Activated gamma-delta T cell treated with anti-CD3 and anti-CD28 coated beads, Interleukin-2, amount 50 U/mL, for 16 hours (primary cell): ENCODE measurements at regions not wholly inside any gene's neighbourhood (a gene's known extent, or its start where the extent isn't known, plus 50 kb on each side); places are given as distances from the start of the nearest gene placed in this dataset.

ENCODE experiments used
- DNase-seq: peaks from one replicate; pipeline ENCODE4 v3.0.0-alpha.2; 2020; ENCODE audit warnings: low read depth

DNA sequence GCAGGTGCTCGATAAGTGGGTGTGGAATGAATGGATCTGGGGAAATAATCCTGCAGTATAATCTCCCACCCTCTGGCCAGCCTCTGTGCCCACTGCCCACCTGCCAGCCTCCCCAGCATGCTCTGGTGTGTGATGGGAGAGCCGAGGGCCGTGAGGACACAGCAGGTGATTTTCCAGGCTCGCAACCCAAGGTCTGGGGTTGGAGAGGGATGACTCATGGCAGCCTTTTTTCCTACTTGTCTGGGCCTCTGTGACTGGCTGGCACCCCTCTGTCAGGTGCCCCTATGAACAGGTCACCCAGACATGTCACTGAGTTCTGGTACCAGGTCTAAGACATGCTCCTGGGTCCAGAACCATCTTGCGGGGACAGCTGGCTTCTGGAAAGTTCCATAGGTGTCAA, 385.7 kb upstream of the TNRC6C start:
- no peak for DNase-seq

GRCh38 chr17:77577491-77577890, 381.0 kb upstream of the TNRC6C start:
- no peak for DNase-seq

GRCh38 chr17:77579131-77579530, 379.4 kb upstream of the TNRC6C start:
- no peak for DNase-seq

GRCh38 chr17:77579682-77580081, 378.8 kb upstream of the TNRC6C start:
- no peak for DNase-seq

GRCh38 chr17:77580531-77581270, 377.8 kb upstream of the TNRC6C start:
- DNase-seq: no peak

DNA sequence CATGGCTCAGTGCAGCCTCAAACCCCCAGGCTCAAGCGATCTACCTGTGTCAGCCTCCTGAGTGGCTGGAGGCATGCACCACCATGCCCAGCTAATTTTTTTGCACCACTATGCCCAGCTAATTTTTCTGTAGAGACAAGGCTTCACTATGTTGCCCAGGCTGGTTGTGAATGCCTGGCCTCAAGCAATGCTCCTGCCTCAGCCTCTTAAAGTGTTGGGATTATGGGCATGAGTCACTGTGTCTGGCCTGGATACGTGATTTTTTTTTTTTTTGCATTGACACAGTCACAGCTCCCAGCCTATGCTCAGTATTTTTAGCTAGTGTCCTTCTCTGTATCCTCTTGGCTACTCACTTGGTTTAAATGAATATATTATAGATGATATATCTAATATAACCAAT, 377.0 kb upstream of the TNRC6C start:
- DNase-seq: no peak

DNA sequence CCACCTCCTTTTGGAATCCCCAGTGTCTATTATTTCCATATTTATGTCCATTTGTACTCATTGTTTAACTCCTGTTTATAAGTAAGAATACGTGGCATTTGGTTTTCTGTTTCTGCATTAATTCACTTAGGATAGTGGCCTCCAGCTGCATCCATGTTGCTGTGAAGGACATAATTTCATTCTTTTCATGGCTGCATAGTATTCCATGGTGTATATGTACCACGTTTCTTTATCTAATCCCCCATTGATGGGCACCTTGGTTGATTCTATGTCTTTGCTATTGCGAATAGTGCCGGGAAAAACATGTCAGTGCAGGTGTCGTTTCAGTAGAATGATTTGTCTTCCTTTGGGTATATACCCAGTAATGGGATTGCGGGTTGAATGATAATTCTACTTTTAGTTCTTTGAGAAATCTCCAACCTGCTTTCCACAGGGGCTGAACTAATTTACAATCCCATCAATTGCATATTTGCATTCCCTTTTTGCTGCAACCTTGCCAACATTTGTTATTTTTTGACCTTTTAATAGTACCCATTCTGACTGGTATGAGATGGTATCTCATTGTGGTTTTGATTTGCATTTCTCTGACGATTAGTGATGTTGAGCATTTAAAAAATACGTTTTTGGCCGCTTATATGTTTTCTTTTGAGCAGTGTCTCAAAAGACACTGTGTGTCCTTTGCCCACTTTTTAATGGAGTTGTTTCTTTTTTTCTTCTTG, 373.2 kb upstream of the TNRC6C start:
- DNase-seq: no peak

GRCh38 chr17:77590951-77591735, 367.4 kb upstream of the TNRC6C start:
- no peak for DNase-seq

- no peak for DNase-seq
Measured at GRCh38 chr17:77592106-77592865, 366.2 kb upstream of the TNRC6C start.

DNA sequence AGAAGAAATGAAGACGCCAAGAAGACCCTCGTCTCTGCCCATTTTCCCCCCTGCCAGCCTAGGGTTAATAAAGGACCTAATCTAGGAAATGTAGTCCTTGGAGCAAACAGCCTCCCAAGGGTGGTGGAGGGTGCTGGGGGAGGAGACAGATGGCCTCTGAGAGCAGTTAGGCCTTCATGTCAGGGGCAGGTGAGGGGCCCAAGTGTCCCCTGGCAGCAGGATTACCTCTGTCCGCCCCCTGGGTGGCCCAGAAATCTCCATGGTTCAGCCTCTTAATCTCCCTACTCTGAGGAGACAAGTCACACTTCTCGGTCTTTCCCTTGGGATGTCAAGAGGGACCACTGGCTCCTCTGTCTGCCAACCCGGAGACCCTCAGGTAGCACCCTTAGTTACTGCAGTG, 365.4 kb upstream of the TNRC6C start:
- DNase-seq: no peak

DNA sequence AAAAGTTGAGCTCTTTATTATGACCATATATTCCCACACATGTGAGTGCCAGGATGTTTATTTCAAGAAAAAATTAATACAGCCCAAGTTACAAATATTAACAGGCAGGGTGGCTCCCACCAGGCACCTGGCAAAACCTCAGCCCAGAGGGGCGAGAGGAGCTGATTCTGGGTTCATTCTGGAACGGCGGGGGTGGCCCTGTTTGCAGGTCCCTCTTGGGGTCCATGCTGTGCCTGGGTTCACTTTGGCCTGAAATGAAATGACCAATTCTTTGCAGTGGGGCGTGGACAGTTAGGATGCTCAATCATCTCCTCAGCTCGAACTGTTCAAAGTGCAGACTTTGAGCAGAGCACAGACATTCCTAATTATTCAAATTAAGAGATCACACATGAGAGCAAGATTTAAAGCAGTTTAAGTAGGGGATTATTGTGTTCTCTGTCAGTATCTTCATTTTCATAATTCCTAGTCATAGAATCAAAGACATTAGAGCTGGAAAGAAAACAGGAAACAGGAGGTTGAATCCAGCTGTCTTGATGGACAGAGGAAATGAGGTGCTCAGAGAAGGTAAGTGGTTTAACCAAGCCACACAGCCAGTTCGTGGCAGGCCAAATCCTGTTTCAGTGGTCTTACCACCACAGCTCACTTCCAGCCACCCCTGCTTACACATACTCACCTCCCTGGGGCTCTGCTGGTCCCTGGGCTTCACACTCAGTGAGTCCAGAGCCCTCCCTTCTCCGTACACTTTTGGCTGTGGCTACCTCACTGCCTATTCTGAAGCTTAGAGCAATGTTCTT, 363.9 kb upstream of the TNRC6C start:
- no peak for DNase-seq

- DNase-seq: no peak
Measured at GRCh38 chr17:77596491-77597417, 361.7 kb upstream of the TNRC6C start.

- DNase-seq: no peak
Measured at GRCh38 chr17:77597418-77598240, 360.9 kb upstream of the TNRC6C start.

DNA sequence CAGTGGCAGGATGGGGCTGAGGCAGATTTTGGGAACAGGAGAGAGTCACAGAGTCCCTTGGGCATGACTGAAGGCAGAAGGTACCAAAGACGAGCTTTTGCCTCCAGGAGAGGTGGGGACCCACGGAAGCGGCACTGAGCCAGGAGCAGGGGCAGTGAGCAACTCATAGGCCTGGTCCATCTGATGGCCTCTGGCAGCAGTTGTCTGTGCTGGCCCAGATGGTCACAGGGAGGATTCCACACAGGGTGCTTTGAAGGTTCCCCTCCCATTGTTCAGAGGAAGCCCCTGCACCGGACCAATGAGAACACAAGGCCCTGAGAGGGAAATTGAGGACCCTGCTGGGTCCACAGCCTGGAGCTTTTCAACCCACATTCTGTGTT, 360.3 kb upstream of the TNRC6C start:
- DNase-seq: no peak

DNA sequence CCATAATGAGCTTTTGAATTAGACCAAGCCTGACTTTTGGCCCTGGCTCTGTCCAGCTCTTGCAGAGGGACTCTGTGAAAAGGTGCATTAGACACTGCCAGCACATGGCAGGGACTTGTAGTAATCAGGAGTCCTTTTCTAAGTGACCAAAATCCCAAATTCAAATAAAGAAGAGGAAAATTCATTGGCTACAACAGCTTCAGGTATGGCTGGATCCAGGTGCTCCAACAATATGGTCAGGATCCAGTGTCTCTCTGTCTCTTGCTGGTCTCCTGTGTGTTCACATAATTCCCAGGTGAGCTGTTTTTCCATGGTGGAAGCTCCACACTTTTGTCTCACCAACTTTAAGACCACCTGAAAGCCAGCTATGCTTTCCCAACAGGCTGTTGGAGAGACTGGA, 358.8 kb upstream of the TNRC6C start:
- no peak for DNase-seq

GRCh38 chr17:77600346-77600745, 358.2 kb upstream of the TNRC6C start:
- no peak for DNase-seq

DNA sequence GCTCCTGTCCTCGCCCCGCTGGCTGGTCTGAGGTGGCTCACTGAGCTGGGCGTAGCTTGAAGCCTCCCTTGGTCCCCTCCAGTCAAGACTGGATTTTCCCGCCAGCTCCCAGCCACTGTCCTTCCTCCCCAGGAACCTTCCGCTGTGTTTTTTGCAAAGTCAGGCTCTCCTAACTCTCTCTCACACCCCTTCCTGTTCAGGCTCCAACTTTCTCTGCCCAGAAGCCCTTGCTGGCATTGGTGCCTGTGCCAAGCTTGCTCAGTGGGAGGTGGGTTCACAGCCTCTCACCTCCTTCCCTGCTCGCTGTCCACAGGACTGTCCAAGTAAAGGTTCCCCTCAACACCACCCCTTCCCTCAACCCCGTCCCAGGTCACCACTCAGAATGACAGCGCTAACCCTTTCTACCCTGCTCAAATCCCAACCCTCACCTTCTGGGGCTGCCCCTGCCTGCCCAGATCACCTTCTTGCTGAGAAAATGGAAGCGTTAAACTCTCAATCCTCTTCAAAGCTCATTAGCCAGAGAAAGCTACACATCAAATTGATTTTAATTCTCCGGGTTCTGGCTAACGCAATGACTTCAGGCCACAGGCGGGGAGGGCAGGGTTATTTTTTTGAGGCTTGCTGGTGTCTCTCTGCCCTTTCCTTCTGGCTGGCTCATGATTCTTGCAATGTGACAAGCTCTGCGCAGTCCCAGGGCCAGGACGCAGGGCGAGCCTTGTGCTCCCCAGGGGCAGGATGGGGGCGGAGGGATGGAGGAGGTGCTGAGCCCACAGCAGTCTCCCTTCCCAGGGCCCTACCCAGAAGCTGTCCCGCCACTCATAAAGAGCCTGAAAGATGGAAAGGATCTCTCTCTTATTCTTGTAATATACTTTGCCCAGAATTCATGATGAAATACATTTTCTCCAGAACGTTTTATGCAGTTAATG, 357.2 kb upstream of the TNRC6C start:
- DNase-seq: no peak

GRCh38 chr17:77602062-77602746, 356.3 kb upstream of the TNRC6C start:
- no peak for DNase-seq
